ENCODE measurements at regions not wholly inside any gene's neighbourhood (a gene's known extent, or its start where the extent isn't known, plus 50 kb on each side); places are given as distances from the start of the nearest gene placed in this dataset.

DNA sequence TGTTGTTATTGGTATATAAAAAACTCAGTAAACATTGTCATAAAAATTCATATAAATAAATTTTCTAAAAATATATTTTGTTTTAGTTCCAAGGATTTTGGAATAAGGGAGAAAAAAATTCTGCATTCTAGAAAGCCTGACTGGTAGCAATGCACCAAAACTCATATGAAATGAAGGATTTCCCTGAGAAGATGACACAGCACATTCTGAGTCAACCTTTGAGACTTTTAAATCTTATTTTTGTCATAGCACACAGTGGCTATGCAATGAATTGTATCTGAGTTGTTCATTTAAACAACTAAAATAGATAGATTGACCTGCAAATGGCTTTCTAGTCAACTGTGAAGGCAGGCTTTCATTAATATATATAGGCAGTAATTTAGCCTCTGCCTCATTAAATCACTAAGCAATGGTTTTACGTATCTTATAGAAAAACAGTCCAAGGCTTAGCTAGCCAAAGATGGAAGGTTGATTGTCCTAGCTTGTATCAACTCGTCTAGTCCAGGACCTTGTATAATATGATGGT, 239.1 kb upstream of the NEIL3 start:
- no peak for TF ChIP-seq ARNT (IDR thresholded peaks at IDR 0.05)
- no peak for TF ChIP-seq HDGF (IDR thresholded peaks at IDR 0.05; ENCODE audit: borderline replicate concordance)
- no peak for TF ChIP-seq CTBP1 (IDR thresholded peaks at IDR 0.05; ENCODE audit: borderline replicate concordance)
- no peak for TF ChIP-seq BHLHE40 (IDR thresholded peaks at IDR 0.05; ENCODE audit: borderline replicate concordance)

All from HEK293T (cell line).